ENCODE measurements at regions not wholly inside any gene's neighbourhood (a gene's known extent, or its start where the extent isn't known, plus 50 kb on each side); places are given as distances from the start of the nearest gene placed in this dataset.
A peak's percentile ranks its signal among the peaks of the same experiment; 100 is the strongest.

GRCh38 chr2:185145316-185146121 is 547.2 kb downstream of the ZNF804A start:
- DNase-seq (ENCODE audit: low read depth in 4 of 4, low spot score in 3 of 4): no peak

GRCh38 chr2:185147361-185147760 is 549.0 kb downstream of the ZNF804A start:
- no peak for DNase-seq (ENCODE audit: low read depth in 4 of 4, low spot score in 3 of 4)

GRCh38 chr2:185152186-185152585 is 553.9 kb downstream of the ZNF804A start:
- no peak for DNase-seq (ENCODE audit: low read depth in 4 of 4, low spot score in 3 of 4)

GRCh38 chr2:185161701-185162100 is 563.4 kb downstream of the ZNF804A start:
- DNase-seq (ENCODE audit: low read depth in 4 of 4, low spot score in 3 of 4): no peak

GRCh38 chr2:185174353-185174752 is 564.3 kb upstream of the FSIP2 start:
- no peak for DNase-seq (ENCODE audit: low read depth in 4 of 4, low spot score in 3 of 4)

- DNase-seq (ENCODE audit: low read depth in 4 of 4, low spot score in 3 of 4): no peak
These were observed 558.9 kb upstream of the FSIP2 start for GRCh38 chr2:185179743-185180142.

GRCh38 chr2:185181901-185182300 is 556.7 kb upstream of the FSIP2 start:
- no peak for DNase-seq (ENCODE audit: low read depth in 4 of 4, low spot score in 3 of 4)

- DNase-seq (ENCODE audit: low read depth in 4 of 4, low spot score in 3 of 4): no peak
These were observed 553.6 kb upstream of the FSIP2 start for GRCh38 chr2:185185044-185185443.

- DNase-seq (ENCODE audit: low read depth in 4 of 4, low spot score in 3 of 4): no peak
These were observed 551.2 kb upstream of the FSIP2 start for GRCh38 chr2:185187421-185187820.

GRCh38 chr2:185188656-185189055 is 549.9 kb upstream of the FSIP2 start:
- peak in 3 of 4 donors; percentile 12 to 28 (median 28) for DNase-seq (ENCODE audit: low read depth in 4 of 4, low spot score in 3 of 4)

- no peak for DNase-seq (ENCODE audit: low read depth in 4 of 4, low spot score in 3 of 4)
These were observed 537.5 kb upstream of the FSIP2 start for GRCh38 chr2:185201063-185201462.

- no peak for DNase-seq (ENCODE audit: low read depth in 4 of 4, low spot score in 3 of 4)
These were observed 536.2 kb upstream of the FSIP2 start for GRCh38 chr2:185202381-185202780.

GRCh38 chr2:185202945-185203528 is 535.6 kb upstream of the FSIP2 start:
- DNase-seq (ENCODE audit: low read depth in 4 of 4, low spot score in 3 of 4): no peak

GRCh38 chr2:185208261-185208660 is 530.3 kb upstream of the FSIP2 start:
- peak in 2 of 4 donors; percentile 5 to 7 for DNase-seq (ENCODE audit: low read depth in 4 of 4, low spot score in 3 of 4)

GRCh38 chr2:185215497-185215896 is 523.1 kb upstream of the FSIP2 start:
- DNase-seq (ENCODE audit: low read depth in 4 of 4, low spot score in 3 of 4): no peak

- DNase-seq (ENCODE audit: low read depth in 4 of 4, low spot score in 3 of 4): no peak
These were observed 518.6 kb upstream of the FSIP2 start for GRCh38 chr2:185219981-185220380.

- DNase-seq (ENCODE audit: low read depth in 4 of 4, low spot score in 3 of 4): no peak
These were observed 516.3 kb upstream of the FSIP2 start for GRCh38 chr2:185222311-185222710.

- no peak for DNase-seq (ENCODE audit: low read depth in 4 of 4, low spot score in 3 of 4)
These were observed 511.2 kb upstream of the FSIP2 start for GRCh38 chr2:185227391-185227790.

GRCh38 chr2:185239491-185239890 is 499.1 kb upstream of the FSIP2 start:
- no peak for DNase-seq (ENCODE audit: low read depth in 4 of 4, low spot score in 3 of 4)

GRCh38 chr2:185240796-185241195 is 497.8 kb upstream of the FSIP2 start:
- DNase-seq (ENCODE audit: low read depth in 4 of 4, low spot score in 3 of 4): no peak

GRCh38 chr2:185241556-185241955 is 497.0 kb upstream of the FSIP2 start:
- DNase-seq (ENCODE audit: low read depth in 4 of 4, low spot score in 3 of 4): no peak

GRCh38 chr2:185242462-185242861 is 496.1 kb upstream of the FSIP2 start:
- DNase-seq (ENCODE audit: low read depth in 4 of 4, low spot score in 3 of 4): no peak

Data from right renal pelvis (tissue), 4 donors.